ENCODE measurements at regions not wholly inside any gene's neighbourhood (a gene's known extent, or its start where the extent isn't known, plus 50 kb on each side); places are given as distances from the start of the nearest gene placed in this dataset.

- Histone ChIP-seq H3K4me2 (replicated peaks; ENCODE audit: extremely low read depth, low read length, poor library complexity, severe bottlenecking) (no peak overlapping the region), H3K4me1 (ENCODE audit: control insufficient read depth in 1 of 2, insufficient read depth in 2 of 2, low read length in 2 of 2) (no peaks in the 10 kb centered on the region), H3K27ac (ENCODE audit: low read depth in 1 of 2, low read length in 2 of 2) (no peak overlapping the region), H3K9me3 (replicated peaks in 1 of 2; ENCODE audit: control insufficient read depth in 1 of 2, insufficient read depth in 1 of 2, low read length in 2 of 2) (peaks cover 0 to 7% of the 10 kb centered on the region in 2 donors), H3K27me3 (ENCODE audit: control insufficient read depth in 2 of 2, insufficient read depth in 2 of 2, low read length in 2 of 2) (no peaks in the 10 kb centered on the region), H3K9ac (ENCODE audit: insufficient read depth, low read length, poor library complexity, severe bottlenecking) (no peak overlapping the region), H3K4me3 (replicated peaks in 1 of 3; ENCODE audit: low read depth in 2 of 3, low read length in 3 of 3) (no peak overlapping the region), H3K36me3 (replicated peaks in 1 of 2; ENCODE audit: control insufficient read depth in 1 of 2, insufficient read depth in 2 of 2, low read length in 2 of 2) (no peaks in the 10 kb centered on the region), H2AFZ (ENCODE audit: insufficient read depth, low read depth, low read length, poor library complexity, severe bottlenecking) (no peak overlapping the region), H4K20me1 (ENCODE audit: insufficient read depth, low read length) (no peaks in the 10 kb centered on the region), H3K79me2 (ENCODE audit: insufficient read depth, low read length) (no peaks in the 10 kb centered on the region)
- H3K27ac Mint-ChIP-seq: no peak overlapping the region
- H3K9me3 Mint-ChIP-seq: peaks cover 0 to 5% (median 0%) of the 10 kb centered on the region in 7 donors
- H3K27me3 Mint-ChIP-seq (ENCODE audit: low read depth in 3 of 3): no peaks in the 10 kb centered on the region
- WGBS (ENCODE audit: insufficient coverage): 85% methylated on average over 2 of the region's 2 CpGs
- no peak overlapping the region for H3K4me3 Mint-ChIP-seq
- H3K4me1 Mint-ChIP-seq: no peaks in the 10 kb centered on the region
- intact Hi-C loops (cut with micrococcal nuclease): no loop called here
- TF ChIP-seq CTCF (IDR thresholded peaks at IDR 0.05): no peak
- no peaks in the 10 kb centered on the region for H3K36me3 Mint-ChIP-seq
- no peak for DNase-seq
These were observed 298.8 kb downstream of the TGFB2 start for GRCh38 chr1:218643926-218644325.

GRCh38 chr1:218646288-218646687 is 301.2 kb downstream of the TGFB2 start:
- no peak overlapping the region for H3K4me2 ChIP-seq (replicated peaks; ENCODE audit: extremely low read depth, low read length, poor library complexity, severe bottlenecking)
- WGBS (ENCODE audit: insufficient coverage): no CpG with 5 or more reads among the region's 4 CpGs
- H4K20me1 ChIP-seq (ENCODE audit: insufficient read depth, low read length): no peaks in the 10 kb centered on the region
- TF ChIP-seq CTCF (IDR thresholded peaks at IDR 0.05): no peak
- H2AFZ ChIP-seq (ENCODE audit: insufficient read depth, low read depth, low read length, poor library complexity, severe bottlenecking): no peak overlapping the region
- Mint-ChIP-seq H3K4me3 (no peak overlapping the region), H3K27ac (no peak overlapping the region), H3K36me3 (no peaks in the 10 kb centered on the region), H3K27me3 (ENCODE audit: low read depth in 3 of 3) (no peaks in the 10 kb centered on the region), H3K4me1 (no peaks in the 10 kb centered on the region), H3K9me3 (peaks cover 0 to 5% (median 2%) of the 10 kb centered on the region in 7 donors)
- H3K27me3 ChIP-seq (ENCODE audit: control insufficient read depth in 2 of 2, insufficient read depth in 2 of 2, low read length in 2 of 2): no peaks in the 10 kb centered on the region
- H3K36me3 ChIP-seq (replicated peaks in 1 of 2; ENCODE audit: control insufficient read depth in 1 of 2, insufficient read depth in 2 of 2, low read length in 2 of 2): no peaks in the 10 kb centered on the region
- no peak overlapping the region for H3K27ac ChIP-seq (ENCODE audit: low read depth in 1 of 2, low read length in 2 of 2)
- no peak overlapping the region for H3K4me3 ChIP-seq (replicated peaks in 1 of 3; ENCODE audit: low read depth in 2 of 3, low read length in 3 of 3)
- no peaks in the 10 kb centered on the region for H3K4me1 ChIP-seq (ENCODE audit: control insufficient read depth in 1 of 2, insufficient read depth in 2 of 2, low read length in 2 of 2)
- DNase-seq: no peak
- peaks cover 0 to 7% of the 10 kb centered on the region in 2 donors for H3K9me3 ChIP-seq (replicated peaks in 1 of 2; ENCODE audit: control insufficient read depth in 1 of 2, insufficient read depth in 1 of 2, low read length in 2 of 2)
- intact Hi-C loops (cut with micrococcal nuclease): no loop called here
- H3K79me2 ChIP-seq (ENCODE audit: insufficient read depth, low read length): no peaks in the 10 kb centered on the region
- no peak overlapping the region for H3K9ac ChIP-seq (ENCODE audit: insufficient read depth, low read length, poor library complexity, severe bottlenecking)
